Gastroesophageal sphincter (tissue), 3 donors: ENCODE measurements at regions not wholly inside any gene's neighbourhood (a gene's known extent, or its start where the extent isn't known, plus 50 kb on each side); places are given as distances from the start of the nearest gene placed in this dataset.

Experiments
- EP300 ChIP-seq: sonication (generic); formaldehyde crosslinking; IDR thresholded peaks from one replicate; pipeline ENCODE4 v1.6.1; 2017; ENCODE audit warnings: antibody characterized with exemption, mild to moderate bottlenecking
- TF ChIP-seq, protein P1 (sequence below), 4 experiments: fragments of 200-600 bp in 2 of 4; fragments of 450-650 bp in 2 of 4; sonication (generic) in 1 of 4; IDR thresholded peaks; one replicate each; pipeline ENCODE4 v1.5.1; 2017 to 2019; ENCODE audit warnings: antibody characterized with exemption in 4 of 4, mild to moderate bottlenecking in 2 of 4, moderate library complexity in 2 of 4

DNA sequence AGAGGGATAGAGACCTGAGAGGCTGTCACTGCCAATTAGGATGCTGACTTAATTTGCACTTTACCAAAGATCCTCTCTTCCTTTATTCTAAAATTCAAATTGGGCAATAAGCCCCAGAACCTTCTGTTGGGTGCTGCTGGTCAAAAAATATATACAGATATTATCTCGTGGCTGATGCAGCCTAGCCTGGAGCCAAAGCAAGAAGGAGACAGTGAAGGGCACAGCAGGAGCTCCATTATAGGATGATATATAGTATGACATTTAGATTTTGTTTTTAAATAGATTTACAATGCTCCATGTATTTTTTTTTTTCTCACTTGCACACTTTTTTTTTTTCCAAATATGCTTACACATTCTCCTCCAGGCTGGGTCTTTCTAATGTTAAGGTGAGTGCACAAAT, 579.3 kb downstream of the PIK3C3 start:
- TF ChIP-seq, protein P1, sequence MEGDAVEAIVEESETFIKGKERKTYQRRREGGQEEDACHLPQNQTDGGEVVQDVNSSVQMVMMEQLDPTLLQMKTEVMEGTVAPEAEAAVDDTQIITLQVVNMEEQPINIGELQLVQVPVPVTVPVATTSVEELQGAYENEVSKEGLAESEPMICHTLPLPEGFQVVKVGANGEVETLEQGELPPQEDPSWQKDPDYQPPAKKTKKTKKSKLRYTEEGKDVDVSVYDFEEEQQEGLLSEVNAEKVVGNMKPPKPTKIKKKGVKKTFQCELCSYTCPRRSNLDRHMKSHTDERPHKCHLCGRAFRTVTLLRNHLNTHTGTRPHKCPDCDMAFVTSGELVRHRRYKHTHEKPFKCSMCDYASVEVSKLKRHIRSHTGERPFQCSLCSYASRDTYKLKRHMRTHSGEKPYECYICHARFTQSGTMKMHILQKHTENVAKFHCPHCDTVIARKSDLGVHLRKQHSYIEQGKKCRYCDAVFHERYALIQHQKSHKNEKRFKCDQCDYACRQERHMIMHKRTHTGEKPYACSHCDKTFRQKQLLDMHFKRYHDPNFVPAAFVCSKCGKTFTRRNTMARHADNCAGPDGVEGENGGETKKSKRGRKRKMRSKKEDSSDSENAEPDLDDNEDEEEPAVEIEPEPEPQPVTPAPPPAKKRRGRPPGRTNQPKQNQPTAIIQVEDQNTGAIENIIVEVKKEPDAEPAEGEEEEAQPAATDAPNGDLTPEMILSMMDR (IDR thresholded peaks at IDR 0.05), result no peak
- no peak for TF ChIP-seq EP300
